ENCODE measurements at regions not wholly inside any gene's neighbourhood (a gene's known extent, or its start where the extent isn't known, plus 50 kb on each side); places are given as distances from the start of the nearest gene placed in this dataset.
"Not testable (repeated sequence)": the region's sequence is repeated elsewhere in the genome, so short reads cannot be mapped to it uniquely, and the experiment has no call there.

- H3K9ac ChIP-seq (ENCODE audit: insufficient read depth, low read length, poor library complexity, severe bottlenecking); H3K4me3 Mint-ChIP-seq; H3K27ac ChIP-seq (ENCODE audit: low read depth in 1 of 2, low read length in 2 of 2); H3K4me1 ChIP-seq (ENCODE audit: control insufficient read depth in 1 of 2, insufficient read depth in 2 of 2, low read length in 2 of 2); intact Hi-C loops (cut with micrococcal nuclease); H2AFZ ChIP-seq (ENCODE audit: insufficient read depth, low read depth, low read length, poor library complexity, severe bottlenecking); H3K27me3 ChIP-seq (ENCODE audit: control insufficient read depth in 2 of 2, insufficient read depth in 2 of 2, low read length in 2 of 2); H3K4me2 ChIP-seq (replicated peaks; ENCODE audit: extremely low read depth, low read length, poor library complexity, severe bottlenecking); H3K9me3 Mint-ChIP-seq; H4K20me1 ChIP-seq (ENCODE audit: insufficient read depth, low read length); H3K36me3 Mint-ChIP-seq; H3K27me3 Mint-ChIP-seq (ENCODE audit: low read depth in 3 of 3); H3K27ac Mint-ChIP-seq; H3K79me2 ChIP-seq (ENCODE audit: insufficient read depth, low read length); H3K4me1 Mint-ChIP-seq; H3K36me3 ChIP-seq (replicated peaks in 1 of 2; ENCODE audit: control insufficient read depth in 1 of 2, insufficient read depth in 2 of 2, low read length in 2 of 2); H3K9me3 ChIP-seq (replicated peaks in 1 of 2; ENCODE audit: control insufficient read depth in 1 of 2, insufficient read depth in 1 of 2, low read length in 2 of 2); DNase-seq; H3K4me3 ChIP-seq (replicated peaks in 1 of 3; ENCODE audit: low read depth in 2 of 3, low read length in 3 of 3): not testable (repeated sequence)
- WGBS (ENCODE audit: insufficient coverage), result 100% methylated on average over 4 of the region's 21 CpGs
Observed at GRCh38 chr4:9505341-9505740, 61.1 kb downstream of the DEFB131A start.

- H3K4me3 Mint-ChIP-seq; H3K27me3 Mint-ChIP-seq (ENCODE audit: low read depth in 3 of 3); H3K27ac Mint-ChIP-seq; H3K27me3 ChIP-seq (ENCODE audit: control insufficient read depth in 2 of 2, insufficient read depth in 2 of 2, low read length in 2 of 2); H3K36me3 ChIP-seq (replicated peaks in 1 of 2; ENCODE audit: control insufficient read depth in 1 of 2, insufficient read depth in 2 of 2, low read length in 2 of 2); intact Hi-C loops (cut with micrococcal nuclease); H4K20me1 ChIP-seq (ENCODE audit: insufficient read depth, low read length); H3K4me2 ChIP-seq (replicated peaks; ENCODE audit: extremely low read depth, low read length, poor library complexity, severe bottlenecking); H3K4me3 ChIP-seq (replicated peaks in 1 of 3; ENCODE audit: low read depth in 2 of 3, low read length in 3 of 3); H3K4me1 ChIP-seq (ENCODE audit: control insufficient read depth in 1 of 2, insufficient read depth in 2 of 2, low read length in 2 of 2); DNase-seq; H2AFZ ChIP-seq (ENCODE audit: insufficient read depth, low read depth, low read length, poor library complexity, severe bottlenecking); H3K9me3 Mint-ChIP-seq; H3K27ac ChIP-seq (ENCODE audit: low read depth in 1 of 2, low read length in 2 of 2); H3K79me2 ChIP-seq (ENCODE audit: insufficient read depth, low read length); H3K4me1 Mint-ChIP-seq; H3K36me3 Mint-ChIP-seq; H3K9ac ChIP-seq (ENCODE audit: insufficient read depth, low read length, poor library complexity, severe bottlenecking); H3K9me3 ChIP-seq (replicated peaks in 1 of 2; ENCODE audit: control insufficient read depth in 1 of 2, insufficient read depth in 1 of 2, low read length in 2 of 2): not testable (repeated sequence)
- no CpG with 5 or more reads among the region's 2 CpGs for WGBS (ENCODE audit: insufficient coverage)
Observed at GRCh38 chr4:9506672-9507071, 62.5 kb downstream of the DEFB131A start.

GRCh38 chr4:9512941-9513340 lies 68.7 kb downstream of the DEFB131A start:
- H3K4me1 ChIP-seq (ENCODE audit: control insufficient read depth in 1 of 2, insufficient read depth in 2 of 2, low read length in 2 of 2); H3K4me1 Mint-ChIP-seq; H2AFZ ChIP-seq (ENCODE audit: insufficient read depth, low read depth, low read length, poor library complexity, severe bottlenecking); H3K36me3 Mint-ChIP-seq; DNase-seq; H3K4me3 Mint-ChIP-seq; H3K27me3 ChIP-seq (ENCODE audit: control insufficient read depth in 2 of 2, insufficient read depth in 2 of 2, low read length in 2 of 2); H3K9me3 Mint-ChIP-seq; H3K79me2 ChIP-seq (ENCODE audit: insufficient read depth, low read length); H3K4me2 ChIP-seq (replicated peaks; ENCODE audit: extremely low read depth, low read length, poor library complexity, severe bottlenecking); H3K4me3 ChIP-seq (replicated peaks in 1 of 3; ENCODE audit: low read depth in 2 of 3, low read length in 3 of 3); H3K9ac ChIP-seq (ENCODE audit: insufficient read depth, low read length, poor library complexity, severe bottlenecking); H4K20me1 ChIP-seq (ENCODE audit: insufficient read depth, low read length); intact Hi-C loops (cut with micrococcal nuclease); H3K9me3 ChIP-seq (replicated peaks in 1 of 2; ENCODE audit: control insufficient read depth in 1 of 2, insufficient read depth in 1 of 2, low read length in 2 of 2); H3K27me3 Mint-ChIP-seq (ENCODE audit: low read depth in 3 of 3); H3K27ac ChIP-seq (ENCODE audit: low read depth in 1 of 2, low read length in 2 of 2); H3K36me3 ChIP-seq (replicated peaks in 1 of 2; ENCODE audit: control insufficient read depth in 1 of 2, insufficient read depth in 2 of 2, low read length in 2 of 2): not testable (repeated sequence)
- peak overlapping the region in 1 of 7 donors; percentile 10 for H3K27ac Mint-ChIP-seq
- WGBS (ENCODE audit: insufficient coverage), result 93% methylated on average over 6 of the region's 12 CpGs

- peak overlapping the region in 1 of 7 donors; percentile 39 for H3K27ac Mint-ChIP-seq
- H3K36me3 ChIP-seq (replicated peaks in 1 of 2; ENCODE audit: control insufficient read depth in 1 of 2, insufficient read depth in 2 of 2, low read length in 2 of 2); H4K20me1 ChIP-seq (ENCODE audit: insufficient read depth, low read length); H3K9me3 ChIP-seq (replicated peaks in 1 of 2; ENCODE audit: control insufficient read depth in 1 of 2, insufficient read depth in 1 of 2, low read length in 2 of 2); H3K4me3 Mint-ChIP-seq; H3K27me3 ChIP-seq (ENCODE audit: control insufficient read depth in 2 of 2, insufficient read depth in 2 of 2, low read length in 2 of 2); H2AFZ ChIP-seq (ENCODE audit: insufficient read depth, low read depth, low read length, poor library complexity, severe bottlenecking); H3K27me3 Mint-ChIP-seq (ENCODE audit: low read depth in 3 of 3); H3K4me3 ChIP-seq (replicated peaks in 1 of 3; ENCODE audit: low read depth in 2 of 3, low read length in 3 of 3); H3K36me3 Mint-ChIP-seq; H3K4me2 ChIP-seq (replicated peaks; ENCODE audit: extremely low read depth, low read length, poor library complexity, severe bottlenecking); H3K27ac ChIP-seq (ENCODE audit: low read depth in 1 of 2, low read length in 2 of 2); H3K9ac ChIP-seq (ENCODE audit: insufficient read depth, low read length, poor library complexity, severe bottlenecking); DNase-seq; H3K4me1 Mint-ChIP-seq; H3K4me1 ChIP-seq (ENCODE audit: control insufficient read depth in 1 of 2, insufficient read depth in 2 of 2, low read length in 2 of 2); intact Hi-C loops (cut with micrococcal nuclease); H3K79me2 ChIP-seq (ENCODE audit: insufficient read depth, low read length); H3K9me3 Mint-ChIP-seq: not testable (repeated sequence)
- no CpG with 5 or more reads among the region's 9 CpGs for WGBS (ENCODE audit: insufficient coverage)
Observed at GRCh38 chr4:9519631-9520030, 75.4 kb downstream of the DEFB131A start.

Data from CD14-positive monocyte (primary cell).